Neural progenitor cell (in vitro differentiated cells): ENCODE measurements at regions not wholly inside any gene's neighbourhood (a gene's known extent, or its start where the extent isn't known, plus 50 kb on each side); places are given as distances from the start of the nearest gene placed in this dataset.

Experiments used
- CTCF ChIP-seq: fragments of 200-600 bp; sonication (generic); IDR thresholded peaks from 2 replicates; pipeline ENCODE4 v1.5.1; 2017; ENCODE audit warnings: antibody characterized with exemption, mild to moderate bottlenecking
- EZH2 ChIP-seq: fragments of 200-600 bp; sonication (generic); IDR thresholded peaks from 2 replicates; pipeline ENCODE4 v1.6.1; 2017; ENCODE audit warnings: antibody characterized with exemption, mild to moderate bottlenecking, moderate library complexity
- EZH2phosphoT487 ChIP-seq: fragments of 200-600 bp; sonication (generic); IDR thresholded peaks from 2 replicates; pipeline ENCODE4 v1.6.1; 2017; ENCODE audit warnings: antibody characterized with exemption

DNA sequence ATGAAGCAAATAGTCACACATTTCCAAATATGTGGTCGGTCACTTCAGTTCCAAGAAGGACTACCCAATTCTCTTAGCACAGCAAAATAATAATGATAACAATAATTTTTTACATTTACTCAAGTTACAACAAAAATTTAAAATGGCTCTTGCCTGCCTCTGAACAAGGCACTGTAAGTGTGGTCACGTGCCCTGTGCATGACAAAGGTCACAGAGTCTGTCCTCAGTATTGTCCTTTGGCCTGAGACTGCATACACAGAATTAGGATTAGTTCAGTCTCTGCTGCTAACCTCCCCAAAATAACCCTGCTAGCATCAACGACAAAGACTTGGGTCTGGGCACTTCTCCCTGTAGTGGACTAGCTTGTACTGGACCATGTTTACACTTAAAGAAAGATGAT is 297.1 kb upstream of the DUSP10 start:
- TF ChIP-seq CTCF, result no peak
- TF ChIP-seq EZH2phosphoT487, result no peak
- no peak for TF ChIP-seq EZH2
